Stomach (tissue), 4 donors: ENCODE measurements at regions not wholly inside any gene's neighbourhood (a gene's known extent, or its start where the extent isn't known, plus 50 kb on each side); places are given as distances from the start of the nearest gene placed in this dataset.

Experiments used
- CTCF ChIP-seq, 7 experiments: fragments of 450-650 bp in 4 of 7; fragments of 200-600 bp in 3 of 7; sonication (generic) in 3 of 7; IDR thresholded peaks; one replicate each; pipeline ENCODE4 v1.5.1; 2016 to 2019; ENCODE audit warnings: antibody characterized with exemption in 7 of 7, control low read depth in 2 of 7, mild to moderate bottlenecking in 1 of 7
- POLR2A ChIP-seq, 4 donors: fragments of 450-650 bp; IDR thresholded peaks; one replicate each; pipeline ENCODE4 v1.6.1; 2016; ENCODE audit warnings: antibody characterized with exemption in 4 of 4, control low read depth in 2 of 4, mild to moderate bottlenecking in 1 of 4, moderate library complexity in 1 of 4
- POLR2AphosphoS5 ChIP-seq, 3 donors: sonication (generic); formaldehyde crosslinking; IDR thresholded peaks; one replicate each; pipeline ENCODE4 v1.6.1; 2016; ENCODE audit warnings: antibody characterized with exemption in 3 of 3

GRCh38 chr18:75482880-75483279, 55.4 kb upstream of the SMIM21 start:
- TF ChIP-seq CTCF (IDR thresholded peaks at IDR 0.05) = no peak
- no peak for TF ChIP-seq POLR2A (IDR thresholded peaks at IDR 0.05)
- TF ChIP-seq POLR2AphosphoS5 (IDR thresholded peaks at IDR 0.05) = no peak
